ENCODE measurements at regions not wholly inside any gene's neighbourhood (a gene's known extent, or its start where the extent isn't known, plus 50 kb on each side); places are given as distances from the start of the nearest gene placed in this dataset.
A peak's percentile ranks its signal among the peaks of the same experiment; 100 is the strongest.

GRCh38 chr6:147941143-147941542, 401.5 kb upstream of the SASH1 start:
- Histone ChIP-seq H3K9me3 (no peaks in the 10 kb centered on the region), H3K36me3 (no peaks in the 10 kb centered on the region), H3K27me3 (no peaks in the 10 kb centered on the region), H3K4me1 (no peaks in the 10 kb centered on the region), H3K4me3 (no peak overlapping the region), H3K27ac (no peak overlapping the region)
- DNase-seq, result no peak
- TF ChIP-seq POLR2A (IDR thresholded peaks at IDR 0.05) (no peak), CTCF (IDR thresholded peaks at IDR 0.05) (no peak)
- intact Hi-C loops (cut with DNase I), result no loop called here
- WGBS, 2 donors, result 39% methylated on average over 4 of the region's 4 CpGs

GRCh38 chr6:147942363-147942762, 400.3 kb upstream of the SASH1 start:
- intact Hi-C loops (cut with DNase I), result no loop called here
- H3K9me3 ChIP-seq, result no peaks in the 10 kb centered on the region
- H3K4me1 ChIP-seq, result peaks cover 0 to 6% (median 5%) of the 10 kb centered on the region in 3 donors
- no peaks in the 10 kb centered on the region for H3K36me3 ChIP-seq
- H3K27me3 ChIP-seq, result no peaks in the 10 kb centered on the region
- no peak overlapping the region for H3K4me3 ChIP-seq
- no peak overlapping the region for H3K27ac ChIP-seq
- TF ChIP-seq POLR2A (IDR thresholded peaks at IDR 0.05) (no peak), CTCF (IDR thresholded peaks at IDR 0.05) (no peak)
- 48 to 53% methylated on average over 3 of the region's 3 CpGs for WGBS, 2 donors
- DNase-seq, result no peak

- WGBS, 2 donors, result 82 to 85% methylated on average over 5 of the region's 5 CpGs
- no peak overlapping the region for H3K4me3 ChIP-seq
- DNase-seq, result no peak
- H3K27ac ChIP-seq, result no peak overlapping the region
- intact Hi-C loops (cut with DNase I), result no loop called here
- H3K27me3 ChIP-seq, result no peaks in the 10 kb centered on the region
- peaks cover 0 to 12% (median 6%) of the 10 kb centered on the region in 3 donors for H3K4me1 ChIP-seq
- no peak for TF ChIP-seq POLR2A (IDR thresholded peaks at IDR 0.05)
- no peak for TF ChIP-seq CTCF (IDR thresholded peaks at IDR 0.05)
- H3K9me3 ChIP-seq, result no peaks in the 10 kb centered on the region
- no peaks in the 10 kb centered on the region for H3K36me3 ChIP-seq
Observed at GRCh38 chr6:147944122-147944521, 398.5 kb upstream of the SASH1 start.

GRCh38 chr6:147947521-147947920, 395.1 kb upstream of the SASH1 start:
- intact Hi-C loops (cut with DNase I), result no loop called here
- DNase-seq, result no peak

GRCh38 chr6:147949981-147950622, 392.5 kb upstream of the SASH1 start:
- H3K36me3 ChIP-seq, result no peaks in the 10 kb centered on the region
- peaks cover 0 to 23% (median 16%) of the 10 kb centered on the region in 3 donors for H3K4me1 ChIP-seq
- peak overlapping the region in 1 of 4 donors; percentile 50 for H3K27ac ChIP-seq
- H3K27me3 ChIP-seq, result no peaks in the 10 kb centered on the region
- no peaks in the 10 kb centered on the region for H3K9me3 ChIP-seq
- no peak overlapping the region for H3K4me3 ChIP-seq
- no peak for TF ChIP-seq CTCF (IDR thresholded peaks at IDR 0.05)
- no peak for TF ChIP-seq POLR2A (IDR thresholded peaks at IDR 0.05)
- no peak for DNase-seq
- 60 to 63% methylated on average over 4 to 6 of the region's 6 CpGs for WGBS, 2 donors
- intact Hi-C loops (cut with DNase I), result no loop called here

More at GRCh38 chr6:147947521-147947920, 395.1 kb upstream of the SASH1 start:
- no peak overlapping the region for H3K27ac ChIP-seq
- no peaks in the 10 kb centered on the region for H3K27me3 ChIP-seq
- no peak overlapping the region for H3K4me3 ChIP-seq
- 22 to 37% methylated on average over 3 of the region's 3 CpGs for WGBS, 2 donors
- TF ChIP-seq POLR2A (IDR thresholded peaks at IDR 0.05) (no peak), CTCF (IDR thresholded peaks at IDR 0.05) (no peak)
- peaks cover 0 to 23% (median 16%) of the 10 kb centered on the region in 3 donors for H3K4me1 ChIP-seq
- H3K9me3 ChIP-seq, result no peaks in the 10 kb centered on the region
- H3K36me3 ChIP-seq, result no peaks in the 10 kb centered on the region

Measured in esophagus squamous epithelium (tissue), 5 donors.